Cardiac muscle cell (in vitro differentiated cells and primary cell): ENCODE measurements at regions not wholly inside any gene's neighbourhood (a gene's known extent, or its start where the extent isn't known, plus 50 kb on each side); places are given as distances from the start of the nearest gene placed in this dataset.

ENCODE experiments used
- DNase-seq, 2 donors: peaks; one replicate each; pipeline versions ENCODE4 v3.0.0 to v3.0.0-alpha.2; 2010 to 2017; ENCODE audit warnings: low read depth in 1 of 2, low spot score in 1 of 2
- H3K27ac ChIP-seq: fragments of 200-600 bp; sonication (generic); 2 replicates; pipeline ENCODE4 v1.5.1; 2016
- H3K27me3 ChIP-seq: fragments of 200-600 bp; sonication (generic); 2 replicates; pipeline ENCODE4 v1.6.0; 2016; ENCODE audit warnings: control low read depth
- H3K36me3 ChIP-seq: fragments of 200-600 bp; sonication (generic); 2 replicates; pipeline ENCODE4 v1.5.1; 2016; ENCODE audit warnings: control low read depth
- H3K4me1 ChIP-seq: fragments of 200-600 bp; sonication (generic); 2 replicates; pipeline ENCODE4 v1.8.1; 2017; ENCODE audit warnings: low read depth, mild to moderate bottlenecking, mixed run types
- H3K4me3 ChIP-seq: fragments of 200-600 bp; sonication (generic); 2 replicates; pipeline ENCODE4 v1.5.1; 2016; ENCODE audit warnings: mild to moderate bottlenecking
- H3K9me3 ChIP-seq: fragments of 200-600 bp; sonication (generic); 2 replicates; pipeline ENCODE4 v1.5.1; 2017; ENCODE audit warnings: low read depth, mild to moderate bottlenecking, control low read depth
- CTCF ChIP-seq: IDR thresholded peaks from 2 replicates; pipeline ENCODE4 v1.5.1; 2012; ENCODE audit warnings: low read depth, mild to moderate bottlenecking, low read length

- DNase-seq: peak in 1 of 2 donors; percentile 64
- Histone ChIP-seq H3K4me3 (no peak overlapping the region), H3K27ac (no peak overlapping the region), H3K36me3 (no peaks in the 10 kb centered on the region), H3K9me3 (no peaks in the 10 kb centered on the region), H3K27me3 (no peaks in the 10 kb centered on the region), H3K4me1 (no peaks in the 10 kb centered on the region)
- TF ChIP-seq CTCF: no peak
Measured at GRCh38 chr7:81244224-81244623, 325.4 kb upstream of the SEMA3C start.

- DNase-seq: no peak
- H3K4me1 ChIP-seq: no peaks in the 10 kb centered on the region
- TF ChIP-seq CTCF: no peak
Measured at GRCh38 chr7:81236560-81236959, 317.7 kb upstream of the SEMA3C start.

GRCh38 chr7:81235997-81236396 is 317.1 kb upstream of the SEMA3C start:
- Histone ChIP-seq H3K36me3 (no peaks in the 10 kb centered on the region), H3K27me3 (no peaks in the 10 kb centered on the region)
- TF ChIP-seq CTCF: no peak

More at GRCh38 chr7:81236560-81236959, 317.7 kb upstream of the SEMA3C start:
- no peaks in the 10 kb centered on the region for H3K36me3 ChIP-seq
- no peak overlapping the region for H3K4me3 ChIP-seq
- no peaks in the 10 kb centered on the region for H3K9me3 ChIP-seq
- H3K27me3 ChIP-seq: no peaks in the 10 kb centered on the region
- H3K27ac ChIP-seq: no peak overlapping the region

GRCh38 chr7:81234896-81235295 is 316.0 kb upstream of the SEMA3C start:
- H3K27ac ChIP-seq: no peak overlapping the region
- peak in 1 of 2 donors; percentile 47 for DNase-seq
- no peaks in the 10 kb centered on the region for H3K9me3 ChIP-seq
- H3K4me3 ChIP-seq: no peak overlapping the region
- no peak for TF ChIP-seq CTCF
- no peaks in the 10 kb centered on the region for H3K36me3 ChIP-seq
- H3K4me1 ChIP-seq: peaks cover 6% of the 10 kb centered on the region
- no peaks in the 10 kb centered on the region for H3K27me3 ChIP-seq

More at GRCh38 chr7:81235997-81236396, 317.1 kb upstream of the SEMA3C start:
- Histone ChIP-seq H3K4me3 (no peak overlapping the region), H3K9me3 (no peaks in the 10 kb centered on the region), H3K4me1 (peaks cover 5% of the 10 kb centered on the region), H3K27ac (no peak overlapping the region)
- DNase-seq: no peak

- peak in 1 of 2 donors; percentile 24 for DNase-seq
- H3K4me1 ChIP-seq: peaks cover 6% of the 10 kb centered on the region
- no peak for TF ChIP-seq CTCF
- no peak overlapping the region for H3K27ac ChIP-seq
- no peaks in the 10 kb centered on the region for H3K36me3 ChIP-seq
- no peaks in the 10 kb centered on the region for H3K9me3 ChIP-seq
- H3K27me3 ChIP-seq: no peaks in the 10 kb centered on the region
- H3K4me3 ChIP-seq: no peak overlapping the region
Measured at GRCh38 chr7:81233208-81233940, 314.5 kb upstream of the SEMA3C start.
